Heart right ventricle (tissue), 16 donors: ENCODE measurements at regions not wholly inside any gene's neighbourhood (a gene's known extent, or its start where the extent isn't known, plus 50 kb on each side); places are given as distances from the start of the nearest gene placed in this dataset.

ENCODE experiments used
- ATAC-seq, 8 donors: fragments of 200-7000 bp; cut with Tn5 transposase; one replicate each; pipeline ENCODE4 v1.9.1; 2020; ENCODE audit warnings: mild to moderate bottlenecking in 8 of 8, moderate library complexity in 8 of 8, moderate number of reproducible peaks in 1 of 8
- DNase-seq, 2 donors: peaks; one replicate each; pipeline ENCODE4 v3.0.0-alpha.2; 2020
- H3K27ac ChIP-seq, 10 donors: fragments of 200-600 bp; sonication (generic) in 2 of 10; one replicate each; pipeline versions ENCODE4 v1.5.0 to v1.8.0; 2020 to 2022; ENCODE audit warnings: mild to moderate bottlenecking in 3 of 10
- H3K27me3 ChIP-seq, 7 donors: fragments of 200-600 bp; one replicate each; pipeline ENCODE4 v1.8.0; 2021 to 2022; ENCODE audit warnings: mild to moderate bottlenecking in 2 of 7
- H3K36me3 ChIP-seq, 9 donors: fragments of 200-600 bp; sonication (generic) in 1 of 9; one replicate each; pipeline versions ENCODE4 v1.5.0 to v1.8.0; 2020 to 2022; ENCODE audit warnings: mild to moderate bottlenecking in 2 of 9
- H3K4me1 ChIP-seq, 9 donors: fragments of 200-600 bp; sonication (generic) in 1 of 9; one replicate each; pipeline versions ENCODE4 v1.5.0 to v1.8.0; 2020 to 2022; ENCODE audit warnings: mild to moderate bottlenecking in 4 of 9
- H3K4me3 ChIP-seq, 10 donors: fragments of 200-600 bp; sonication (generic) in 2 of 10; one replicate each; pipeline versions ENCODE4 v1.5.0 to v1.8.0; 2020 to 2022; ENCODE audit warnings: mild to moderate bottlenecking in 7 of 10, moderate library complexity in 2 of 10
- H3K9me3 ChIP-seq, 11 donors: fragments of 200-600 bp in 10 of 11; sonication (generic) in 2 of 11; one replicate each; pipeline versions ENCODE4 v1.5.0 to v1.8.0; 2013 to 2022; ENCODE audit warnings: mild to moderate bottlenecking in 2 of 11, control low read depth in 1 of 11, moderate library complexity in 1 of 11
- WGBS, 2 donors: extraction: QIAGEN DNeasy Blood & Tissue Kit; methylation state at CpG; one replicate each; pipeline ENCODE4 v1.1.7; 2013; ENCODE audit warnings: inconsistent platforms in 1 of 2; 5-methylcytosine and 5-hydroxymethylcytosine counted together
- intact Hi-C, 10 donors: fragments of 100-400 bp; cut with DNase I; formaldehyde crosslinking; loops; one replicate each; pipeline versions ENCODE4 v1.11.1 to v1.14.2; 2022
- TF ChIP-seq, protein P1 (sequence below), 9 donors: fragments of 200-600 bp; sonication (generic) in 2 of 9; IDR thresholded peaks; one replicate each; pipeline versions ENCODE4 v1.5.0 to v1.8.0; 2021 to 2022; ENCODE audit warnings: antibody characterized with exemption in 9 of 9, mild to moderate bottlenecking in 5 of 9, moderate library complexity in 1 of 9
- donor health status: Arrhythmogenic right ventricular cardiomyopathy.
- donor health status: ischemic (EF 13 %, LVEDD 7.1; RV severe dilation, severe dysfunction).
- donor health status: healthy with polysubstance abuse.
- donor health status: DM: no; HTN: yes; CAD: no.
- donor health status: DM: no; HTN: no; CAD: no.
- donor health status: ischemic (EF 25% LVEDD 6.9; RV normal size, moderate dysfunction).
- donor health status: ischemic (EF 25% LVEDD 5.7; RV mildly dilated, moderate dysfunction).
- donor health status: healthy.
- donor health status: DM: yes; HTN: yes; CAD: no.
- donor health status: Ischemic cardiomyopathy.
- donor health status: ischemic (EF 35%, LVEDD 5.7; RV mildly dilated, moderate dysfunction).
- donor health status: nonischemic (EF 11% LVEDD 7.7; RV severe dilation, severe dysfunction).
- donor health status: DM: yes; HTN: yes; CAD: no.
- donor health status: PGD.
- donor health status: ischemic (EF 29% LVEDD 5.4; RV normal size, mild dysfunction).
- donor health status: nonischemic (EF 23%, LVEDD 6.1; RV moderate dilation, normal function).

DNA sequence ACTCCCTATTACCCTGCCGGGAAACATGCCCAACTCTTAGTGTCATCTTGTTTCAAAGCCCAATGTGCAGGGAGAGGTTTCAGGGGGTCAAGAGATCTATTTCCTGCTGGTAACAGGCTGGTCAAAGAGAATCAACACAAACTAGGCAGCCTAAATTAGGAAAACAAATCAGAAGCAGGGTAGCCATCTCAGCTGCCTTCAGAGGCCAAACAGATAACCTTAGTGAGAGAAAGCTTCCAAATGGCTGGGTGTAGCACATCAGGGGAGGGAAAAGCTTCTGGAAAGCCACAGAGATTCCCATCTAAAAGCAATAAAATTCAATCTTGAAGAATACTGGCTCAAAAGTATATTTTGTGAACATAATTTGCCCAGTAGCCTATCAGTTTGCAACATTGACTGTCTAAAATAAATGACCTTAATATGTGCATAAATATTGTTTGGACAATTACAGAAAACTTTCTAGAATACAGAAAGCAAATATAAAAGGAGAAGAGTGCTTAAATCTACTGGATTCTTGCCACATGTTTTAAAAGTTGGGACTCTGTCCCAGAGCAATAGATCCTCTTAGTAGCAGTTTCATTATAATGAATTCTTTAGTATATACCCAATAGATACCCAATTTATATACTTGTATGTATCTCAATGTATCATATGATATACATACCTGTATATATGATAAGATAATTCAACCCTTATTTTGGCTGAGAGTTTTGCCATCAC, 371.9 kb upstream of the RARB start:
- Histone ChIP-seq H3K27ac (no peak overlapping the region), H3K4me1 (peaks cover 0 to 4% (median 0%) of the 10 kb centered on the region in 9 donors), H3K27me3 (no peaks in the 10 kb centered on the region), H3K4me3 (no peak overlapping the region), H3K9me3 (no peaks in the 10 kb centered on the region), H3K36me3 (no peaks in the 10 kb centered on the region)
- intact Hi-C loops = no loop called here
- no peak for DNase-seq
- WGBS, 2 donors = 50 to 54% methylated on average over 1 of the region's 1 CpG
- no peak for ATAC-seq
- TF ChIP-seq, protein P1, sequence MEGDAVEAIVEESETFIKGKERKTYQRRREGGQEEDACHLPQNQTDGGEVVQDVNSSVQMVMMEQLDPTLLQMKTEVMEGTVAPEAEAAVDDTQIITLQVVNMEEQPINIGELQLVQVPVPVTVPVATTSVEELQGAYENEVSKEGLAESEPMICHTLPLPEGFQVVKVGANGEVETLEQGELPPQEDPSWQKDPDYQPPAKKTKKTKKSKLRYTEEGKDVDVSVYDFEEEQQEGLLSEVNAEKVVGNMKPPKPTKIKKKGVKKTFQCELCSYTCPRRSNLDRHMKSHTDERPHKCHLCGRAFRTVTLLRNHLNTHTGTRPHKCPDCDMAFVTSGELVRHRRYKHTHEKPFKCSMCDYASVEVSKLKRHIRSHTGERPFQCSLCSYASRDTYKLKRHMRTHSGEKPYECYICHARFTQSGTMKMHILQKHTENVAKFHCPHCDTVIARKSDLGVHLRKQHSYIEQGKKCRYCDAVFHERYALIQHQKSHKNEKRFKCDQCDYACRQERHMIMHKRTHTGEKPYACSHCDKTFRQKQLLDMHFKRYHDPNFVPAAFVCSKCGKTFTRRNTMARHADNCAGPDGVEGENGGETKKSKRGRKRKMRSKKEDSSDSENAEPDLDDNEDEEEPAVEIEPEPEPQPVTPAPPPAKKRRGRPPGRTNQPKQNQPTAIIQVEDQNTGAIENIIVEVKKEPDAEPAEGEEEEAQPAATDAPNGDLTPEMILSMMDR (IDR thresholded peaks at IDR 0.05) = no peak

GRCh38 chr3:25056803-25057351, 371.2 kb upstream of the RARB start:
- DNase-seq (no peak), ATAC-seq (no peak)
- whole genome bisulfite sequencing, 2 donors = 85% methylated on average over 3 of the region's 3 CpGs
- TF ChIP-seq, protein P1 (IDR thresholded peaks at IDR 0.05) = no peak
- no peak overlapping the region for H3K4me3 ChIP-seq
- H3K9me3 ChIP-seq = no peaks in the 10 kb centered on the region
- intact Hi-C loops = no loop called here
- no peaks in the 10 kb centered on the region for H3K27me3 ChIP-seq
- no peak overlapping the region for H3K27ac ChIP-seq
- peaks cover 0 to 4% (median 0%) of the 10 kb centered on the region in 9 donors for H3K4me1 ChIP-seq
- H3K36me3 ChIP-seq = no peaks in the 10 kb centered on the region

- TF ChIP-seq, protein P1 (IDR thresholded peaks at IDR 0.05) = no peak
- H3K27me3 ChIP-seq = no peaks in the 10 kb centered on the region
Measured at GRCh38 chr3:25057379-25057778, 370.7 kb upstream of the RARB start.

DNA sequence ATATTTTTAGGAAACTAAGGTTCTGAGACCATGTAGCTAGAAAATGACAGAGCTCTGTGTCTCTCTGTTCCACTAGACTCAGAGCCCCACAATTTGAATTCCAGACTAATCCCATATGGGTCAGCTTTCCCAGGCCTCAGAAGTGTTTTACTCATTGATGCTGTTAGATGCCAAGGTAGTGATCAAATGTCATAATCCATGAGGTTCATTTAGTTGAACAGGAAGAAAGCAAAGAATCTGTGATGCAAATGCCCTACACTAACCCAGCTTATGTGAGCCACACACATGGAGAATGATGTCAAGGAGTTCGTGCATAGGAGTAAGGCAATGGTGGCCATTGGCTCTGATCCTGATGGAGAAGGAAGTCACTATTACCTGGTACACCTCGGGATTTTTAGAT, 363.4 kb upstream of the RARB start:
- Histone ChIP-seq H3K9me3 (no peaks in the 10 kb centered on the region), H3K4me3 (no peak overlapping the region), H3K4me1 (no peaks in the 10 kb centered on the region), H3K36me3 (no peaks in the 10 kb centered on the region), H3K27me3 (no peaks in the 10 kb centered on the region), H3K27ac (no peak overlapping the region)
- intact Hi-C loops = no loop called here
- 93 to 96% methylated on average over 2 of the region's 2 CpGs for WGBS, 2 donors
- no peak for ATAC-seq
- TF ChIP-seq, protein P1 (IDR thresholded peaks at IDR 0.05) = no peak
- no peak for DNase-seq

More at GRCh38 chr3:25057379-25057778, 370.7 kb upstream of the RARB start:
- H3K4me1 ChIP-seq = peaks cover 0 to 4% (median 0%) of the 10 kb centered on the region in 9 donors
- H3K4me3 ChIP-seq = no peak overlapping the region
- intact Hi-C loops = no loop called here
- no peak for DNase-seq
- H3K27ac ChIP-seq = no peak overlapping the region
- H3K9me3 ChIP-seq = no peaks in the 10 kb centered on the region
- ATAC-seq = no peak
- H3K36me3 ChIP-seq = no peaks in the 10 kb centered on the region
- whole genome bisulfite sequencing, 2 donors = 61 to 77% methylated on average over 1 of the region's 1 CpG
